ENCODE measurements at regions not wholly inside any gene's neighbourhood (a gene's known extent, or its start where the extent isn't known, plus 50 kb on each side); places are given as distances from the start of the nearest gene placed in this dataset.

DNA sequence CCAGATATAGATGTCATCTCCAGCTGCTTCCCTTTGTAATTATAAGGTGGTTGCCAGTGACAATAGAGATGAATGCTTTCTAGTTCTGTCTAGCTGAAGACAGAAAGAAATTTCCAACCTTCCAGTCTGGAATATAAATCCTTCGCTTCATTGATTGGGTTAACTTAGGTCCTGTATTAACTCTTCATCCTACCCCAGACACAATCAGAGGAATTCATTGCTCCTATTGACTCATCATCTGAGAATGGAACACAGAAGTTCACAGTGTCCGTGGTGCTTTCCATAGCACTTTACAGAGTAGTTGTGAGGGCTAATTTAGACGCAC is 241.4 kb downstream of the NFKBIZ start (continued):
- TF ChIP-seq ZNF571 (tag by site-specific recombination; IDR thresholded peaks at IDR 0.05) (no peak), ZNF23 (tag by site-specific recombination; IDR thresholded peaks at IDR 0.05; ENCODE audit: borderline replicate concordance) (no peak), KLF1 (tag by site-specific recombination; IDR thresholded peaks at IDR 0.05) (no peak), ZNF785 (tag by site-specific recombination; IDR thresholded peaks at IDR 0.05) (no peak), ZNF558 (tag by site-specific recombination; IDR thresholded peaks at IDR 0.05) (no peak), ZNF423 (tag by site-specific recombination; IDR thresholded peaks at IDR 0.05) (no peak)

- TF ChIP-seq OSR2 (tag by site-specific recombination; IDR thresholded peaks at IDR 0.05) (no peak), ZNF701 (tag by site-specific recombination; IDR thresholded peaks at IDR 0.05) (no peak), ZNF600 (tag by site-specific recombination; IDR thresholded peaks at IDR 0.05) (no peak), ZNF366 (tag by site-specific recombination; conservative IDR thresholded peaks at IDR 0.05) (no peak), ZNF175 (tag by site-specific recombination; IDR thresholded peaks at IDR 0.05) (no peak), ZNF664 (tag by site-specific recombination; IDR thresholded peaks at IDR 0.05) (no peak), ZSCAN23 (tag by site-specific recombination; IDR thresholded peaks at IDR 0.05) (no peak), ZNF580 (tag by site-specific recombination; IDR thresholded peaks at IDR 0.05) (no peak), ZNF529 (tag by site-specific recombination; IDR thresholded peaks at IDR 0.05; ENCODE audit: insufficient replicate concordance) (no peak), ZNF549 (tag by site-specific recombination; IDR thresholded peaks at IDR 0.05) (no peak)
- Histone ChIP-seq H3K36me3 (ENCODE audit: control insufficient read depth in 2 of 2, insufficient read depth in 1 of 2, low read length in 2 of 2) (no peaks in the 10 kb centered on the region), H3K4me1 (ENCODE audit: control insufficient read depth, insufficient read depth, low read length) (no peaks in the 10 kb centered on the region), H3K27ac (ENCODE audit: extremely low read depth, low read depth, low read length) (no peak overlapping the region), H3K9me3 (ENCODE audit: control insufficient read depth, insufficient read depth, low read depth, low read length) (no peaks in the 10 kb centered on the region), H3K4me3 (ENCODE audit: low read depth, low read length) (no peak overlapping the region)
- CTCF ChIA-PET: interaction anchor here (0.7 kb wide), 1 partner anchor 277 kb away, joined by 3 read pairs; no protein-coding TSS in a partner anchor
- POLR2A ChIA-PET: no interaction called here
Measured at GRCh38 chr3:102091358-102091757, 242.0 kb downstream of the NFKBIZ start.

DNA sequence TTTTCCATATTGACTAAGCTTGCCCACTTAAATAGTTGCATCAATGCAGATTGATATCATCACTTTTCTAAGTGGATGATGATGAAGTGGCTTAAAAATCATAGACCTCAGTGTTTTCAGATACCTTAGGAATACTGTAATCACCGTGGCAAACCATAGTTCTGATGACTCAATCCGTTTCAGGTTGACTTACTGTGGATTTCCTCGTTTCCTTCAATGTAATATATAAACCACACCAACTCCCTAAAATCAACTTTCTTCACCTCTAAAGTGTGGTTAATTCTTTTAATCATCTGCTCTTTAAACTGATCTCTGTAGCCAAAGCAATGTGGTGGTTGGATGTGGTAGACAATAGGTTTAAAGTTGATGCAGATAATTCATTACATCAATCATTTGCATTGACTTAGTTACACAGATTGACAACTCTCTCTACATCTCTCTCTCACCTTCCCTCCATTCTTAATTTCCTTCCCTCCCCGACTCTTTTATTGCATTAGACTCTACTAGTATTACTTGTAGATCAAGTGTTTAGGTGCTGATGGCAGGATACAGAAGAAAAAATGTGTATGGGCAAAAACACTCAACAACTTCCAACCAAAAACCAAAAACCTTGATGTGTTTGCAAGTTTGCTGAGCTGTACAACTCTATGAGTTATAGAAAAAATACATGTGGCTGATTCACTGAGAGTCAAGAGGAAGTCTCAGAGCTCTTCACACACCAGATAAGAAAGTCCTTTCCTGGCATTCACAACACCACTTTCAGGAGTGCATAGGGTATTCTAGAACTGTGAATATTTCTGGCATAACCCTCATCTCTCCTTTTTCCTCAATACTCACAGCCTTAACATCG is 243.5 kb downstream of the NFKBIZ start:
- Histone ChIP-seq H3K27ac (ENCODE audit: extremely low read depth, low read depth, low read length) (no peak overlapping the region), H3K9me3 (ENCODE audit: control insufficient read depth, insufficient read depth, low read depth, low read length) (no peaks in the 10 kb centered on the region), H3K4me3 (ENCODE audit: low read depth, low read length) (no peak overlapping the region), H3K4me1 (ENCODE audit: control insufficient read depth, insufficient read depth, low read length) (no peaks in the 10 kb centered on the region), H3K36me3 (ENCODE audit: control insufficient read depth in 2 of 2, insufficient read depth in 1 of 2, low read length in 2 of 2) (no peaks in the 10 kb centered on the region)
- ChIA-PET POLR2A (no interaction called here), CTCF (no interaction called here)
- peak; percentile 58 for TF ChIP-seq ZNF366 (tag by site-specific recombination; conservative IDR thresholded peaks at IDR 0.05)
- no peak for TF ChIP-seq GLIS2 (tag by site-specific recombination; IDR thresholded peaks at IDR 0.05)
- no peak for TF ChIP-seq ZNF571 (tag by site-specific recombination; IDR thresholded peaks at IDR 0.05)
- no peak for TF ChIP-seq ZBTB7A (tag by site-specific recombination; IDR thresholded peaks at IDR 0.05; ENCODE audit: low read depth)
- TF ChIP-seq ZNF580 (tag by site-specific recombination; IDR thresholded peaks at IDR 0.05): no peak
- no peak for TF ChIP-seq ZNF544 (tag by site-specific recombination; IDR thresholded peaks at IDR 0.05)
- TF ChIP-seq, protein P1, sequence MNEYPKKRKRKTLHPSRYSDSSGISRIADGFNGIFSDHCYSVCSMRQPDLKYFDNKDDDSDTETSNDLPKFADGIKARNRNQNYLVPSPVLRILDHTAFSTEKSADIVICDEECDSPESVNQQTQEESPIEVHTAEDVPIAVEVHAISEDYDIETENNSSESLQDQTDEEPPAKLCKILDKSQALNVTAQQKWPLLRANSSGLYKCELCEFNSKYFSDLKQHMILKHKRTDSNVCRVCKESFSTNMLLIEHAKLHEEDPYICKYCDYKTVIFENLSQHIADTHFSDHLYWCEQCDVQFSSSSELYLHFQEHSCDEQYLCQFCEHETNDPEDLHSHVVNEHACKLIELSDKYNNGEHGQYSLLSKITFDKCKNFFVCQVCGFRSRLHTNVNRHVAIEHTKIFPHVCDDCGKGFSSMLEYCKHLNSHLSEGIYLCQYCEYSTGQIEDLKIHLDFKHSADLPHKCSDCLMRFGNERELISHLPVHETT (tag by site-specific recombination; IDR thresholded peaks at IDR 0.05): peak; percentile 41; the same call in 1 of the 2 replicates
- TF ChIP-seq MYNN (tag by site-specific recombination; IDR thresholded peaks at IDR 0.05; ENCODE audit: borderline replicate concordance): no peak
- TF ChIP-seq, protein P2, sequence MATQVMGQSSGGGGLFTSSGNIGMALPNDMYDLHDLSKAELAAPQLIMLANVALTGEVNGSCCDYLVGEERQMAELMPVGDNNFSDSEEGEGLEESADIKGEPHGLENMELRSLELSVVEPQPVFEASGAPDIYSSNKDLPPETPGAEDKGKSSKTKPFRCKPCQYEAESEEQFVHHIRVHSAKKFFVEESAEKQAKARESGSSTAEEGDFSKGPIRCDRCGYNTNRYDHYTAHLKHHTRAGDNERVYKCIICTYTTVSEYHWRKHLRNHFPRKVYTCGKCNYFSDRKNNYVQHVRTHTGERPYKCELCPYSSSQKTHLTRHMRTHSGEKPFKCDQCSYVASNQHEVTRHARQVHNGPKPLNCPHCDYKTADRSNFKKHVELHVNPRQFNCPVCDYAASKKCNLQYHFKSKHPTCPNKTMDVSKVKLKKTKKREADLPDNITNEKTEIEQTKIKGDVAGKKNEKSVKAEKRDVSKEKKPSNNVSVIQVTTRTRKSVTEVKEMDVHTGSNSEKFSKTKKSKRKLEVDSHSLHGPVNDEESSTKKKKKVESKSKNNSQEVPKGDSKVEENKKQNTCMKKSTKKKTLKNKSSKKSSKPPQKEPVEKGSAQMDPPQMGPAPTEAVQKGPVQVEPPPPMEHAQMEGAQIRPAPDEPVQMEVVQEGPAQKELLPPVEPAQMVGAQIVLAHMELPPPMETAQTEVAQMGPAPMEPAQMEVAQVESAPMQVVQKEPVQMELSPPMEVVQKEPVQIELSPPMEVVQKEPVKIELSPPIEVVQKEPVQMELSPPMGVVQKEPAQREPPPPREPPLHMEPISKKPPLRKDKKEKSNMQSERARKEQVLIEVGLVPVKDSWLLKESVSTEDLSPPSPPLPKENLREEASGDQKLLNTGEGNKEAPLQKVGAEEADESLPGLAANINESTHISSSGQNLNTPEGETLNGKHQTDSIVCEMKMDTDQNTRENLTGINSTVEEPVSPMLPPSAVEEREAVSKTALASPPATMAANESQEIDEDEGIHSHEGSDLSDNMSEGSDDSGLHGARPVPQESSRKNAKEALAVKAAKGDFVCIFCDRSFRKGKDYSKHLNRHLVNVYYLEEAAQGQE (tag by site-specific recombination; IDR thresholded peaks at IDR 0.05): no peak
- TF ChIP-seq SP3 (tag by site-specific recombination; IDR thresholded peaks at IDR 0.05): peak; percentile 14; the same call in 1 of the 2 replicates

Data from HEK293 (cell line).